ENCODE measurements at regions not wholly inside any gene's neighbourhood (a gene's known extent, or its start where the extent isn't known, plus 50 kb on each side); places are given as distances from the start of the nearest gene placed in this dataset.

DNA sequence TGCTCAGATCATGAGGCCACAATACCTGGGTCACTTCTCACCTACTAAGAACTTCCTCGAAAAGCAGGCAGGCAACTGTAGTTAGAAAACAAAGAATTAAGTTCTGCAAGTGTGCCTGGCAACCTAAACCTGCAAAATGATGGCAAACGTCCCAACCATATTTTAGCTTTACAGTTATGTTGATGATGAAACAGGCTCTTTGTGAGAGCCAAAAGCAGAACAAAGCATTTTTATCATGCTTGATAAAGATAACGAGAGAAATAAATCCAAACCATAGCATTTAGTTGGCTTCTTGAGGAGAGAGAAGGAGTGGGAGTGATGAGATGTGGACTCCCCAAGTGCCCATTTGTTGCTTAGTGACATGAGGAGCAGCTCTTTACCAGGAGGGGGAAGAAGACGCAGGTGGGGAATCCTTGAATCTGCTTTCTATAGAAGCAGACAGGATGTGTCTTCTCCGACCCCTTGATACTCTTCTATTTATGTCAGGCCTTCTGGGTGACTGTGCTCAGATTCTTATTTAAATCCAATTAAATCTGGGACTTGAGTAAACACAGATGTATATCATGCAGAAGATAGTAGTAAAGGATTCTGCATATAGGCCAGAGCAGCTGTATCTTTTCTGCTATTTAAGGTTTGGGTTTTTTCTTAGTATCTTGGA, 221.2 kb downstream of the TMEM167A start:
- TF ChIP-seq, protein P1, sequence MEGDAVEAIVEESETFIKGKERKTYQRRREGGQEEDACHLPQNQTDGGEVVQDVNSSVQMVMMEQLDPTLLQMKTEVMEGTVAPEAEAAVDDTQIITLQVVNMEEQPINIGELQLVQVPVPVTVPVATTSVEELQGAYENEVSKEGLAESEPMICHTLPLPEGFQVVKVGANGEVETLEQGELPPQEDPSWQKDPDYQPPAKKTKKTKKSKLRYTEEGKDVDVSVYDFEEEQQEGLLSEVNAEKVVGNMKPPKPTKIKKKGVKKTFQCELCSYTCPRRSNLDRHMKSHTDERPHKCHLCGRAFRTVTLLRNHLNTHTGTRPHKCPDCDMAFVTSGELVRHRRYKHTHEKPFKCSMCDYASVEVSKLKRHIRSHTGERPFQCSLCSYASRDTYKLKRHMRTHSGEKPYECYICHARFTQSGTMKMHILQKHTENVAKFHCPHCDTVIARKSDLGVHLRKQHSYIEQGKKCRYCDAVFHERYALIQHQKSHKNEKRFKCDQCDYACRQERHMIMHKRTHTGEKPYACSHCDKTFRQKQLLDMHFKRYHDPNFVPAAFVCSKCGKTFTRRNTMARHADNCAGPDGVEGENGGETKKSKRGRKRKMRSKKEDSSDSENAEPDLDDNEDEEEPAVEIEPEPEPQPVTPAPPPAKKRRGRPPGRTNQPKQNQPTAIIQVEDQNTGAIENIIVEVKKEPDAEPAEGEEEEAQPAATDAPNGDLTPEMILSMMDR (conservative IDR thresholded peaks at IDR 0.05; ENCODE audit: low read length): no peak
- no peak for TF ChIP-seq EZH2phosphoT487 (IDR thresholded peaks at IDR 0.05; ENCODE audit: borderline replicate concordance)

All from Loucy (cell line).